Prostate gland (tissue), 2 donors: ENCODE measurements at regions not wholly inside any gene's neighbourhood (a gene's known extent, or its start where the extent isn't known, plus 50 kb on each side); places are given as distances from the start of the nearest gene placed in this dataset.

Experiments used
- DNase-seq: peaks from one replicate; pipeline ENCODE4 v3.0.0-alpha.2; 2019; ENCODE audit warnings: low spot score
- H3K27ac ChIP-seq, 2 donors: fragments of 200-600 bp; sonication (generic); 2 replicates each; pipeline ENCODE4 v1.5.1; 2017 to 2019
- H3K27me3 ChIP-seq: fragments of 200-600 bp; sonication (generic); replicated peaks from 2 replicates; pipeline ENCODE4 v1.5.1; 2019; ENCODE audit not compliant: insufficient read depth
- H3K36me3 ChIP-seq, 2 donors: fragments of 200-600 bp; sonication (generic); 1 replicate in 1 of 2; 2 replicates in 1 of 2; pipeline versions ENCODE4 v1.5.1 to v1.8.1; 2017 to 2019
- H3K4me1 ChIP-seq: fragments of 200-600 bp; sonication (generic); replicated peaks from 2 replicates; pipeline ENCODE4 v1.5.1; 2019
- H3K4me3 ChIP-seq, 2 donors: fragments of 200-600 bp; sonication (generic); 2 replicates each; pipeline ENCODE4 v1.5.1; 2017 to 2019
- H3K9me3 ChIP-seq: fragments of 200-600 bp; sonication (generic); 2 replicates; pipeline ENCODE4 v1.5.1; 2017
- CTCF ChIP-seq, 4 experiments: fragments of 200-600 bp in 2 of 4; fragments of 450-650 bp in 2 of 4; sonication (generic) in 2 of 4; IDR thresholded peaks; 1 replicate in 3 of 4; 2 replicates in 1 of 4; pipeline ENCODE4 v1.5.1; 2016 to 2019; ENCODE audit warnings: antibody characterized with exemption in 4 of 4, mild to moderate bottlenecking in 2 of 4, moderate library complexity in 2 of 4
- POLR2A ChIP-seq: fragments of 450-650 bp; IDR thresholded peaks from one replicate; pipeline ENCODE4 v1.6.1; 2016; ENCODE audit warnings: antibody characterized with exemption, mild to moderate bottlenecking
- POLR2AphosphoS5 ChIP-seq: sonication (generic); formaldehyde crosslinking; IDR thresholded peaks from one replicate; pipeline ENCODE4 v1.6.1; 2017; ENCODE audit warnings: antibody characterized with exemption
- WGBS: methylation state at CpG from one replicate; pipeline ENCODE4 v1.1.5; 2018; 5-methylcytosine and 5-hydroxymethylcytosine counted together
- intact Hi-C: fragments of 100-400 bp; cut with DNase I; formaldehyde crosslinking; loops from one replicate; pipeline ENCODE4 v1.14.2; 2022

GRCh38 chr18:34314847-34315246, 90.1 kb upstream of the NOL4 start:
- H3K36me3 ChIP-seq, result no peaks in the 10 kb centered on the region
- TF ChIP-seq POLR2AphosphoS5 (no peak), CTCF (IDR thresholded peaks at IDR 0.05) (no peak)
- no peaks in the 10 kb centered on the region for H3K27me3 ChIP-seq
- no peak for DNase-seq
- H3K27ac ChIP-seq, result no peak overlapping the region
- no peaks in the 10 kb centered on the region for H3K4me1 ChIP-seq
- H3K4me3 ChIP-seq, result no peak overlapping the region
- intact Hi-C loops, result no loop called here
- no peaks in the 10 kb centered on the region for H3K9me3 ChIP-seq
- WGBS, result 94% methylated on average over 4 of the region's 4 CpGs

- WGBS, result 70% methylated on average over 6 of the region's 6 CpGs
- H3K9me3 ChIP-seq, result no peaks in the 10 kb centered on the region
- no peak overlapping the region for H3K27ac ChIP-seq
- H3K27me3 ChIP-seq, result no peaks in the 10 kb centered on the region
- H3K36me3 ChIP-seq, result no peaks in the 10 kb centered on the region
- no peak for DNase-seq
- no peaks in the 10 kb centered on the region for H3K4me1 ChIP-seq
- H3K4me3 ChIP-seq, result no peak overlapping the region
- TF ChIP-seq CTCF (IDR thresholded peaks at IDR 0.05) (no peak), POLR2A (no peak), POLR2AphosphoS5 (no peak)
- intact Hi-C loops, result no loop called here
These were observed 91.1 kb upstream of the NOL4 start for GRCh38 chr18:34315591-34316352.

- no peak for DNase-seq
- Histone ChIP-seq H3K9me3 (no peaks in the 10 kb centered on the region), H3K4me1 (no peaks in the 10 kb centered on the region), H3K4me3 (no peak overlapping the region), H3K27me3 (no peaks in the 10 kb centered on the region), H3K36me3 (no peaks in the 10 kb centered on the region), H3K27ac (no peak overlapping the region)
- TF ChIP-seq POLR2A (no peak), CTCF (IDR thresholded peaks at IDR 0.05) (no peak), POLR2AphosphoS5 (no peak)
- 90% methylated on average over 2 of the region's 2 CpGs for WGBS
- intact Hi-C loops, result loop anchor here (5.0 to 10.0 kb wide), 3 partner anchors 198 to 565 kb away; no protein-coding TSS in a partner anchor
These were observed 95.6 kb upstream of the NOL4 start for GRCh38 chr18:34320267-34320666.

GRCh38 chr18:34321066-34321465, 96.4 kb upstream of the NOL4 start:
- Histone ChIP-seq H3K27me3 (no peaks in the 10 kb centered on the region), H3K27ac (no peak overlapping the region), H3K4me3 (no peak overlapping the region), H3K4me1 (no peaks in the 10 kb centered on the region), H3K36me3 (no peaks in the 10 kb centered on the region), H3K9me3 (no peaks in the 10 kb centered on the region)
- intact Hi-C loops, result loop anchor here (5.0 to 10.0 kb wide), 3 partner anchors 199 to 566 kb away; no protein-coding TSS in a partner anchor
- TF ChIP-seq POLR2AphosphoS5 (no peak), POLR2A (no peak), CTCF (IDR thresholded peaks at IDR 0.05) (no peak)
- DNase-seq, result no peak
- WGBS, result 87% methylated on average over 2 of the region's 2 CpGs
